ENCODE measurements at regions not wholly inside any gene's neighbourhood (a gene's known extent, or its start where the extent isn't known, plus 50 kb on each side); places are given as distances from the start of the nearest gene placed in this dataset.

GRCh38 chr6:14439419-14439818 lies 321.8 kb downstream of the CD83 start:
- H3K9me3 Mint-ChIP-seq: no peaks in the 10 kb centered on the region
- no peaks in the 10 kb centered on the region for H3K27me3 Mint-ChIP-seq (ENCODE audit: low read depth in 3 of 3)
- H3K36me3 Mint-ChIP-seq: no peaks in the 10 kb centered on the region
- no peak for DNase-seq
- no peak overlapping the region for H3K4me3 Mint-ChIP-seq
- H3K4me1 Mint-ChIP-seq: no peaks in the 10 kb centered on the region
- no peak overlapping the region for H3K27ac Mint-ChIP-seq

DNA sequence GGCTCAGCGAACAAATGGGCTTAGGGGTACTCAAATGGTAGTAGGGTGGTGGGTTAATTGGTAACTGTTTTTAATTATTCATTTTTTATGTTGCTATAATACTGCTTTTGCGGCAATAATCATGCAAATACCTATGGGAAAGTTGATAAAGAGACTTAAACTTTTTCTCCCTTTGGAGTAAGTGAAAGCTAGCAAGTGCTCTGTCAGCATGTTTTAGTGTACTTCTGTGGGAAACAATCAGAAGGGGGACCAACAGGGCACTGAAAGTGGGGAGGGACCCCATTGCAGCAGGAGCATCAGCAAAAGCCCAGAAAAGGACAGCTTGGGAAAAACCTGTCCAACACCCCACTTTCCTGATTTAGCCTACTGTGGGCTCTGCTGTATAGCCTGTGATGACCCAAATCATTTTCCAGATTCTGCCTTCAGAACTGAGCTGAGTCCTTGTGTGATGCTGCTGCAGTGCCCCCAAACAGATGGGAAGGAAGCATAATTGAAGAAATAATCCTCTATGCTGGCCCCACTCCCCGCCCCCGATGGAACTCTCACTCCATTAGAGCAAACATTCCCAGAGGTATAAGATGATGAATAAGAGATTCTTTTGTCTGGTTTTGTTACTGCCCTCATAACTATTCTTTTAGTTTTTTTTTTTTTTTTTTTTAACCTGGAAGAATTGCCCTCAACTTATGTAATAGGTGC lies 322.8 kb downstream of the CD83 start:
- Mint-ChIP-seq H3K27me3 (ENCODE audit: low read depth in 3 of 3) (no peaks in the 10 kb centered on the region), H3K4me1 (no peaks in the 10 kb centered on the region), H3K36me3 (no peaks in the 10 kb centered on the region), H3K4me3 (no peak overlapping the region), H3K27ac (no peak overlapping the region), H3K9me3 (no peaks in the 10 kb centered on the region)
- DNase-seq: no peak

DNA sequence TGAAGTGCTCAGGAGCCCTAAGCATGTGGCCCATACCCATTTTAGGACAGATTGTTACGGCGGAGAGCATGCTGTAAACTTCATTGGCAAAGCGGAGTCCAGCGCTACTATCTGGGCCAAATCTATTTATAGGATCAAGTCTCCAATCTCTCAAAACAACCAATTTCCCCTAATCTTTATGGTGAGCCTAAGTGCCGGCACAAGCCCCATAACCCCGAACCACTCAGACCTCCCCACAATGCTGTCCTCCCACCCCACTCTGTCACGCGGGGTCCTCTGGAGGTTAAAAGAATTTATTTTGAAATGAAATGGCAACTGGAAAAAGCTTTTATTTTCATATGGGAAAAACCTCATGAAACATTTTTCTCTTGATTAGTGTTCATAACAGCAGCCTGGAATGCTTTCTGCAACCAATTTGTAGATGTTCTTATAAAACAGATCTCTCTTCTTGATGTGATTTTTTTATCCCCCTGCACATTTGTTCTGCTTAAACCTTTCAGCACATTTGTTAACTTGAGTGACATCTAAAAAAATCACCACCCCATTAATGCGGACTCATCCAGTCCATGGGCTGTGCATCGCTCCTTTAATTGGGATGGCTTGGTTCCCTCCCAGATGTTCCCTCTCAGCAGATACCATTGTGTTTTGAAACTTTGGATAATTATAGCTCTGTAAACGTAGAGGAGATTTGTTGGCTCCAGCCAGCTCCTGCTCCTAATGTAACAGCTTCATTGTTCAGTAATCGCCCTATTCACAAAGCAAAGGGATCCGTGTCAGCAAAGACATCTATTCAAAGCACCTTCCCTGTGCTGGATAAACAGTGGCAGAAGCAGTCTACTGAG lies 323.6 kb downstream of the CD83 start:
- Mint-ChIP-seq H3K27me3 (ENCODE audit: low read depth in 3 of 3) (no peaks in the 10 kb centered on the region), H3K9me3 (no peaks in the 10 kb centered on the region), H3K4me1 (no peaks in the 10 kb centered on the region), H3K27ac (no peak overlapping the region), H3K4me3 (no peak overlapping the region), H3K36me3 (no peaks in the 10 kb centered on the region)
- DNase-seq: no peak

DNA sequence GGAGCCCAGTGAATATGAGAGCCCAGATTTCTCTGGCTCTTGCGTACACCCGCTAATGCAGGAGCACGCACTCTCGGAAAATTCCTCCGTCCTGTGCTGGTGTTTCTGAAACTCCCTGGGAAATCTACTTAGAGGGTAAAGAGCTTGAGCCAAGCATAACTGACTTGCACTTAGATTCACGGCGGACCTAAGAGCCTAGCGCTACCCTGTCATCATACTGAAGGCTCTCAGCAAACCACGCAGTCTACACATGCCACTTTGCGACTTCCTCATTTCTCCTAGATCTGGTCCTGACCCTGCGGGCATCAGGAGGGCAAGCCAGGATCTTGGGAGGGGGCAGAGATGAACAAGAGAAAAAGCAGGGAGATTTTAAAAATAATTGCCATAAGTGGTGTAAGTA lies 324.7 kb downstream of the CD83 start:
- no peaks in the 10 kb centered on the region for H3K36me3 Mint-ChIP-seq
- no peak for DNase-seq
- no peak overlapping the region for H3K4me3 Mint-ChIP-seq

GRCh38 chr6:14443629-14444268 lies 326.2 kb downstream of the CD83 start:
- no peak for DNase-seq
- no peaks in the 10 kb centered on the region for H3K36me3 Mint-ChIP-seq
- peak overlapping the region in 1 of 6 donors; percentile 42 for H3K27ac Mint-ChIP-seq
- peaks cover 0 to 4% (median 0%) of the 10 kb centered on the region in 3 donors for H3K27me3 Mint-ChIP-seq (ENCODE audit: low read depth in 3 of 3)
- peaks cover 0 to 4% (median 0%) of the 10 kb centered on the region in 6 donors for H3K9me3 Mint-ChIP-seq
- no peaks in the 10 kb centered on the region for H3K4me1 Mint-ChIP-seq
- no peak overlapping the region for H3K4me3 Mint-ChIP-seq

More for the DNA sequence above, 324.7 kb downstream of the CD83 start:
- no peaks in the 10 kb centered on the region for H3K4me1 Mint-ChIP-seq
- H3K27me3 Mint-ChIP-seq (ENCODE audit: low read depth in 3 of 3): peaks cover 0 to 3% (median 0%) of the 10 kb centered on the region in 3 donors
- no peak overlapping the region for H3K27ac Mint-ChIP-seq
- H3K9me3 Mint-ChIP-seq: no peaks in the 10 kb centered on the region

DNA sequence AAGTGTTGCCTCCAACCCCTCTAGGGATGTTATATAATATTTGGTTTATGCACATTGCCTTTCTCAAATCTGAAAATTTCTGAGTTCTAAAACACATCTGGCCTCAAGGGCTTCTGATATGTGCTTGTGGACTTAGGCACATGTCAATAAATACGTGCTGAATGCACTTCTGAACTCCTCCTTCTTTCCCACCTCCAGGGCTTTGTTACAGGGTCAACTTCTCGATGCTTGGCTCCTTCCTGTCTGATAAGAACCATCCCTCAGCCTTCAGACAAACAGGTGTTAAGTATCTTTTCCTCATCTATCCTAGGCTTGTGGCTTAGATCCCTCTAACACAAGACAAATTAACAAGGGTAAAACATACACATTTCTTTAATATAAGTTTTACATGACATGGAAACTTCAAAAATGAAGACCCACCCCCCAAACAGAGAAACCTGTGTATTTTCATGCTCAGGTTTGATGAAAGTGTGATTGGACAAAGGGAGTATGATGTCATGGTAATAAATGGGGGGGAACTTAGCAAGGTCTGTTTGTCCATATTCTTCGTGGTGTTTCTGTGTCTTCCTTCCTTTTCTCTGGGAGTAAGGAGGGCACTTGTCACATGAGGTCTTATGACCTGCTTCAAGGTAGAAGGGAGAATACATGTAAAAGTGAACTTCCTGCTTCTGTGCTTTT lies 326.9 kb downstream of the CD83 start:
- Mint-ChIP-seq H3K27me3 (ENCODE audit: low read depth in 3 of 3) (peaks cover 0 to 4% (median under 1%) of the 10 kb centered on the region in 3 donors), H3K36me3 (no peaks in the 10 kb centered on the region), H3K9me3 (peaks cover 0 to 4% (median 0%) of the 10 kb centered on the region in 6 donors), H3K4me1 (peaks cover 0 to 4% of the 10 kb centered on the region in 2 donors), H3K27ac (no peak overlapping the region), H3K4me3 (no peak overlapping the region)
- DNase-seq: no peak

GRCh38 chr6:14447240-14447639 lies 329.7 kb downstream of the CD83 start:
- Mint-ChIP-seq H3K27me3 (ENCODE audit: low read depth in 3 of 3) (peaks cover 0 to 4% (median 4%) of the 10 kb centered on the region in 3 donors), H3K27ac (no peak overlapping the region), H3K4me1 (peaks cover 18 to 29% of the 10 kb centered on the region in 2 donors), H3K4me3 (no peak overlapping the region), H3K9me3 (peaks cover 0 to 4% (median 0%) of the 10 kb centered on the region in 6 donors), H3K36me3 (no peaks in the 10 kb centered on the region)
- no peak for DNase-seq

- Mint-ChIP-seq H3K36me3 (no peaks in the 10 kb centered on the region), H3K27ac (no peak overlapping the region), H3K4me1 (peaks cover 28 to 39% of the 10 kb centered on the region in 2 donors), H3K4me3 (no peak overlapping the region), H3K9me3 (peaks cover 0 to 4% (median 0%) of the 10 kb centered on the region in 6 donors), H3K27me3 (ENCODE audit: low read depth in 3 of 3) (peaks cover 0 to 4% (median 4%) of the 10 kb centered on the region in 3 donors)
- DNase-seq: no peak
Observed at GRCh38 chr6:14448246-14448645, 330.7 kb downstream of the CD83 start.

DNA sequence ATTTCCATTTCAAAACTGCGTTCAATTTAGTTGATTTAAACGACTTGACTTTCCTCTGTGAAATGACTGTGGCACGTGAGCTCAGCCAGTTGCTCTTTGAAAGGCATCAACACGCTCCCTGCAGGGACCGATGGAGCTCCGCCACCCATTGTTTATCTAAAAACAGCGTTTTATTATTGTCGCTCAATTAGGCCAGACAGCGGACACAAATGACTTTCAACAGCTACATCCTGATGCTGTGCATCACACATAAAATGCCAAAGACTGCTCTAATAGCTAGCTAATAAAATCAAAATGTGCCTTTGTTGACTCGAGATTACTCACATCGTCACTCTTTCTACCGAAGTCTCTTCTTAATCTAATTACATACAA lies 332.5 kb downstream of the CD83 start:
- peaks cover 47 to 58% of the 10 kb centered on the region in 2 donors for H3K4me1 Mint-ChIP-seq
- no peak for DNase-seq
- H3K27me3 Mint-ChIP-seq (ENCODE audit: low read depth in 3 of 3): peaks cover 0 to 9% (median 4%) of the 10 kb centered on the region in 3 donors
- H3K36me3 Mint-ChIP-seq: no peaks in the 10 kb centered on the region
- H3K4me3 Mint-ChIP-seq: no peak overlapping the region
- no peak overlapping the region for H3K27ac Mint-ChIP-seq
- peaks cover 0 to 4% (median 0%) of the 10 kb centered on the region in 6 donors for H3K9me3 Mint-ChIP-seq

DNA sequence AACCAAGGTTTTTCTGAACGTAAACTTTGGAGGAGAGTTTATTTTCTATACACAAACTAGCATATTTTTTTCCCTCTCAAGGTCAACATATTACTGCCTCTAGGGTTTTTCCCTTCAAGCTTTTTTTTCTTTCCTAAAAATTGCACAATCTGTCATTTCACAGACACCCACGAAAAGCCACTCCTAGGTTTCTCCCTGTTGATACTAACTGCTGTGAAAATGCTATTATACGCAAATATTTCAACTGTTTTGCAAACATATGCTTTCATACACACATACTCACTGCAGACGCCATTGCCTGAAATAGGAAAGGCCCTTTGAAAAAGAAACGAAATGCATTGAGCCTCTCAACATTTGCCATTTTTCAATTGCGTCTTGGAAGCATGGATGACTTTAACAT lies 333.0 kb downstream of the CD83 start:
- Mint-ChIP-seq H3K4me3 (no peak overlapping the region), H3K9me3 (peaks cover 0 to 4% (median 0%) of the 10 kb centered on the region in 6 donors), H3K36me3 (no peaks in the 10 kb centered on the region), H3K4me1 (peaks cover 51 to 62% of the 10 kb centered on the region in 2 donors), H3K27ac (no peak overlapping the region), H3K27me3 (ENCODE audit: low read depth in 3 of 3) (peaks cover 0 to 9% (median 4%) of the 10 kb centered on the region in 3 donors)
- no peak for DNase-seq

DNA sequence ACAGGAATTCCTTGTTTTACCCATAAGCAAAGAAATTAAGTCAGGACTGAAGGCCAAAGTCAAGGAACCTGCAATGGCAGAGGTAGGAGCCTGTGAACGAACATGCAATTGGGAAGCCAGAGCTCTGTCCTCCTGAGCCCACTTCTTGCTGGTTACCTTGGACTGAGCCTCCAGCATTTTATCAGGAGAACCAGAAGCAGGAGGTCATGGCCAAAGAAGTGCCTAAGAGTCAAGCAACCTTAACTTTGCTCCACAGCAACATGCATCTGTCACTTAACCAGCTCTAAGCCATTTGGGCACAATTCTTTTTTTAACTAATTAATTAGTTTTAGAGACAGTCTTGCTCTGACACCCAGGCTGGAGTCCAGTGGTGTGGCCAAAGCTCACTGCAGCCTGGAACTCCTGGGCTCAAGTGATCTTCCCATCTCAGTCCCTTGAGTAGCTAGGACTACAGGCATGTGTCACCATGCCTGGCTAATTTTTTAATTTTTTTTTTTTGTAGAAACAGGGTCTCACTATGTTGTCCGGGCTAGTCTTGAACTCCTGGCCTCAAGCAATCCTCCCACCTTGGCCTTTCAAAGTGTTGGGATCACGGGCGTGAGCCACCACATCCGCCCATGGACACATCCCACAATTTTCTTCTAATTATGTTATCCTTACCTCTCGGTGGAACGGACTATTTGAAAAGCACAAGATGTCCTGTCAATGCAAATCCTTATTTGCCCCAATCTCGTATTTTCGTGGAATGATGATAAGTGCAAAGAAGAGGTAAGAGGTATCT lies 334.2 kb downstream of the CD83 start:
- H3K4me3 Mint-ChIP-seq: no peak overlapping the region
- DNase-seq: no peak
- peaks cover 2 to 9% (median 4%) of the 10 kb centered on the region in 3 donors for H3K27me3 Mint-ChIP-seq (ENCODE audit: low read depth in 3 of 3)
- H3K27ac Mint-ChIP-seq: no peak overlapping the region
- H3K4me1 Mint-ChIP-seq: peaks cover 59 to 74% of the 10 kb centered on the region in 2 donors
- H3K9me3 Mint-ChIP-seq: peaks cover 0 to 4% (median 0%) of the 10 kb centered on the region in 6 donors
- H3K36me3 Mint-ChIP-seq: no peaks in the 10 kb centered on the region

DNA sequence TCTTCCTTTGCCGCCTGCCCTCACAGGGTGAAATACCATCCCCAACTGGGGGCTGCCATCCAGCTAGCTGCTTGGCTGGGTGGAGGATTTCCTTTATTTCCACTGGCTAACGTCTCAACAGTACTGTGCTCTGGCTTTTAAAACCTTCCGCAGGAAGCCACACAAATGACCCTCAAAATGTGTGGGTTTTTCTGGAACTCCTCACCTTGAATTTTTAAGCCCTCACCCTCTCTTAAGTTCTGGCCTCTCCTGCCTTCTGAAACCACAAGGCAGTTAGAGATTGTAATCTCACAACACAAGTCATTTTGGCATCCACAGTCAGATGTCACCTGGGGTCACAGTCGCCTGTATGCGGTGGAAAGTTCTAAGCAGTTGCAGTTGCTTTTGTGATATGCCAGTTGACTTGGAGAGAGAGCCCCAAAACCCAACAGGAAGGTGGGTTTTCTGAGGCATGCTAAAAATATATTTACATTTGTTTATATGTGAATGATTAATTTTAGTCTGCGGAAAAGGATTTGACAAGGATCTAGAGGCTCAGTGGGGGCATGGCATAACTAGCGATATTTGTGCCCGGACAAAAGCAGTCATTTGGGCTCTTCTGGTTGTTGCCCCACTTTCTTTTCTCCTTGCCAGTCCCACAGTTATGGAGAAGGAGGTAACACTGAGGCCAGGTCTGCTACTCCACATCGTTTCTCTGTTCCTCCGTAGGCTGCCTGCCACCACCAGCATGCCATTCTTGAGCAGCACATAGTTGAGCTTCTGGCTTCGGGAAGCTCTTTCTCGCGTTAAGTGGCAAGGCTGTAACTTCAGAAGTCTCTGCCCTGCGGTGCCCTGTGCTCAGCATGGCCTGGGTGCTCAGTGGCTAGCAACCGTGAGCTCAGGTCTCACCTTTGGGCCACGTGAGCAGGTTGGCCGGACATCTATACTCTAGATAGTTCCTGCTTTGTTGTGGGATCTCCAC lies 335.3 kb downstream of the CD83 start:
- Mint-ChIP-seq H3K36me3 (no peaks in the 10 kb centered on the region), H3K9me3 (peaks cover 0 to 4% (median 0%) of the 10 kb centered on the region in 6 donors), H3K27me3 (ENCODE audit: low read depth in 3 of 3) (peaks cover 2 to 9% (median 2%) of the 10 kb centered on the region in 3 donors), H3K4me1 (peaks cover 59 to 74% of the 10 kb centered on the region in 2 donors), H3K27ac (peak overlapping the region; percentile 47 to 87 (median 78)), H3K4me3 (peak overlapping the region; percentile 55 to 76 (median 71))
- peak; percentile 63 to 72 (median 63) for DNase-seq

All from immature natural killer cell (primary cell).